ENCODE measurements at regions not wholly inside any gene's neighbourhood (a gene's known extent, or its start where the extent isn't known, plus 50 kb on each side); places are given as distances from the start of the nearest gene placed in this dataset.

DNA sequence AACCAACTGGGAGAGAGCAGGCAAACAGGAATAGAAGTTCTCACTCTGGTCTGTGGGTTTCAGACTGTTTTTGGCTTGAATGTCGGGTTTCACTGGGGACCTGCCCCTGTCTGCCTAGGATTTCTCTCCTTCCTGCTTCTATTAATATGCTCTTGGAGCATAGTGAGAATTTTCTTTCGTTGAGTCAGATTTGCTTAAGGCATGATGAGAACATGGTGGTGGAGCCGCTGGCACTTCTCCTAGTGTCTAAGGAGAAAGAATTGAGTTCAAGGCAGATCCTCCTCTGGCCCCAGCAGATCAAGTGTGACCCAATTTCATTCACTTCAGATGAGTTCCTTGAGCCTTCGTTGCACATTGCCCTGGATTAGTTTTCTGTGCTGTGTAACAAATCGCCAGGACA lies 103.9 kb upstream of the HS6ST1 start:
- TF ChIP-seq, protein P1, sequence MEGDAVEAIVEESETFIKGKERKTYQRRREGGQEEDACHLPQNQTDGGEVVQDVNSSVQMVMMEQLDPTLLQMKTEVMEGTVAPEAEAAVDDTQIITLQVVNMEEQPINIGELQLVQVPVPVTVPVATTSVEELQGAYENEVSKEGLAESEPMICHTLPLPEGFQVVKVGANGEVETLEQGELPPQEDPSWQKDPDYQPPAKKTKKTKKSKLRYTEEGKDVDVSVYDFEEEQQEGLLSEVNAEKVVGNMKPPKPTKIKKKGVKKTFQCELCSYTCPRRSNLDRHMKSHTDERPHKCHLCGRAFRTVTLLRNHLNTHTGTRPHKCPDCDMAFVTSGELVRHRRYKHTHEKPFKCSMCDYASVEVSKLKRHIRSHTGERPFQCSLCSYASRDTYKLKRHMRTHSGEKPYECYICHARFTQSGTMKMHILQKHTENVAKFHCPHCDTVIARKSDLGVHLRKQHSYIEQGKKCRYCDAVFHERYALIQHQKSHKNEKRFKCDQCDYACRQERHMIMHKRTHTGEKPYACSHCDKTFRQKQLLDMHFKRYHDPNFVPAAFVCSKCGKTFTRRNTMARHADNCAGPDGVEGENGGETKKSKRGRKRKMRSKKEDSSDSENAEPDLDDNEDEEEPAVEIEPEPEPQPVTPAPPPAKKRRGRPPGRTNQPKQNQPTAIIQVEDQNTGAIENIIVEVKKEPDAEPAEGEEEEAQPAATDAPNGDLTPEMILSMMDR (IDR thresholded peaks at IDR 0.05; ENCODE audit: low read depth, low read length) = no peak
- H3K4me3 ChIP-seq (replicated peaks in 1 of 2; ENCODE audit: low read depth in 2 of 2, low read length in 2 of 2) = no peak overlapping the region
- peak; percentile 84 to 90 for DNase-seq (ENCODE audit: low read depth in 2 of 2)

- TF ChIP-seq, protein P1 (IDR thresholded peaks at IDR 0.05; ENCODE audit: low read depth, low read length) = no peak
- no peak overlapping the region for H3K4me3 ChIP-seq (replicated peaks in 1 of 2; ENCODE audit: low read depth in 2 of 2, low read length in 2 of 2)
- no peak for DNase-seq (ENCODE audit: low read depth in 2 of 2)
Measured at GRCh38 chr2:128423788-128424165, 105.1 kb upstream of the HS6ST1 start.

DNA sequence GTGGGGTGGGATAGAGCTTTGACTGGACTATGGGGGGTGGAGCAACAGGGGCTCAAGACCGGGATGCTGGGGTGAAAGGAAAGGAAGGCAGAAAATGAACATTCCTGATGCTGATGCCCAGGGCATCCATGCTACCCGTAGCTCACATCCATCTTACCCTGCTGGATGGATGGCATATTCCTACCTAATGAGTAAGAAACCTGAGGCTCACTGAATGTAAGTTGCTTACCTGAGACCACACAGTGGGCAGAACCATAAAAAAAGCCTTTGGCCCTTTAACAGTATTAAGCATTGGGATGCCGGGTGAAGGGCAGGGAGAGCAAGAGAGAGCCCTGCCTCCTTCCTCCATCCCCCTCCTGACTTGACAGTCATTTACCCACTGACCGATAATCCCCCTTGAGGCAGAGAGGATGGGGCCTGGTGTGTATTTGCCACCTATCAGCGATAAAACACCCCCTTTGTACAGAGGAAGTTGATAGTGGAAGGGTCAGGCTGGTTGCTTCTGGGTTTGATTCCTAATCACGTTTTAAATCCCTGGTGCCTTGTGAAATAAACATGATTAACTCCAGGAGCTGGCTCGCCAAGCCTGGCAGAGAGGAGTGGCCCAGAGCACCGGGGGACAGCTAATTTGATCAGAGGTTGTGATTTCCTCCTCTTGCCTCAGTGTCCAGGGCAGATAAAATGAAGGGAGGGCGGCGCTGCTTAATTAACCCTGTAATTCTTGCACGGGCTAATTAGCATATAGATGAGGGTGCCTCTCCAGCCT lies 105.9 kb upstream of the HS6ST1 start:
- DNase-seq (ENCODE audit: low read depth in 2 of 2) = no peak
- TF ChIP-seq, protein P1 (IDR thresholded peaks at IDR 0.05; ENCODE audit: low read depth, low read length) = no peak
- no peak overlapping the region for H3K4me3 ChIP-seq (replicated peaks in 1 of 2; ENCODE audit: low read depth in 2 of 2, low read length in 2 of 2)

GRCh38 chr2:128425216-128425615 lies 106.5 kb upstream of the HS6ST1 start:
- TF ChIP-seq, protein P1 (IDR thresholded peaks at IDR 0.05; ENCODE audit: low read depth, low read length) = no peak
- no peak overlapping the region for H3K4me3 ChIP-seq (replicated peaks in 1 of 2; ENCODE audit: low read depth in 2 of 2, low read length in 2 of 2)
- DNase-seq (ENCODE audit: low read depth in 2 of 2) = no peak

DNA sequence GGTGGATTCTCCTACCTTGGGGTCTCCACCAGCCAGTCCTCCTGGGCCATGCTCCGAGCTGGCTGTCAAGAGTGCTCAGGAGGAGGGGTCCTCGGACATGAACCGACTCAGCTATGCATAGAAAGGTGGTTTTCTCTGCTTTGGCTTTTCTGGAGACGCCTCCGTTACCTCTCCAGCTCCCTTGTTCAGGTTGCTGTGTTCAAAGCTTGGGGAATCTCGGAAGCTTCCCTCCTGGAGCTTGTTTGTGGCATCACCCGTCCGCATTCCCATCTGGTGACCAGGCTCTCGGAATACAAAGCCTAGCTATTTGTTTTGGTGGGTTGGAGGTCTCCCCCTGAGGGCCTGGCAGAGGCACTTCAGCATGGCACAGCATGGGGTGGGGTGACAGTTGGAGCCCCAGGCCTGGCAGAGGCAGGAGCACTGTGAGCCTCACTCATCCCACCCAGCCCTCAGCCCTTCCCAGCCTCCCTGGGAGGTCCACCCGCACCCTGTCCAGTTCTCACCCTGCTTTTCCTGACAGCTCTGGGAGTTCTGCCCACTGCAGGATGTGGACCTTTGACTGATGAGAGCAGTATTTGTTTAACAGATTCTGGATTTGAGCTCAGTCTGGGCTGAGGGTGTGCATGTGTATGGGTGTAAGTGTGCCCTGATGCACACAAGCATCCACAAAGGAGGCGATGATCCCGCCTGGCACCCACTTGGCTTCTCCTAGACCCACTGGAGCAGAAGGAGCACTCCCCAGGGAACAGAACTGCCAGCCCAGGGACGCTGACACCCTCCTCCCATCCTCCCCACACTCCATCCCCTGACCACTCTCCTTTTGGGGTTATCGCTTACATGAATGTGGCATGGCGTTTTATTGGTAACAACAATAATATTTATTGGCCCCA lies 107.3 kb upstream of the HS6ST1 start:
- peak in 1 of 2 donors; percentile 52 for DNase-seq (ENCODE audit: low read depth in 2 of 2)
- TF ChIP-seq, protein P1 (IDR thresholded peaks at IDR 0.05; ENCODE audit: low read depth, low read length) = no peak
- no peak overlapping the region for H3K4me3 ChIP-seq (replicated peaks in 1 of 2; ENCODE audit: low read depth in 2 of 2, low read length in 2 of 2)

GRCh38 chr2:128427413-128427755 lies 108.7 kb upstream of the HS6ST1 start:
- no peak for DNase-seq (ENCODE audit: low read depth in 2 of 2)
- no peak overlapping the region for H3K4me3 ChIP-seq (replicated peaks in 1 of 2; ENCODE audit: low read depth in 2 of 2, low read length in 2 of 2)
- TF ChIP-seq, protein P1 (IDR thresholded peaks at IDR 0.05; ENCODE audit: low read depth, low read length) = no peak
